NCI-H128 (cell line): ENCODE measurements at regions not wholly inside any gene's neighbourhood (a gene's known extent, or its start where the extent isn't known, plus 50 kb on each side); places are given as distances from the start of the nearest gene placed in this dataset.

Source experiments
- DNase-seq: peaks from one replicate; lab custom pipeline; 2025; ENCODE audit not compliant: unreplicated experiment; lab: John Stamatoyannopoulos, UW

DNA sequence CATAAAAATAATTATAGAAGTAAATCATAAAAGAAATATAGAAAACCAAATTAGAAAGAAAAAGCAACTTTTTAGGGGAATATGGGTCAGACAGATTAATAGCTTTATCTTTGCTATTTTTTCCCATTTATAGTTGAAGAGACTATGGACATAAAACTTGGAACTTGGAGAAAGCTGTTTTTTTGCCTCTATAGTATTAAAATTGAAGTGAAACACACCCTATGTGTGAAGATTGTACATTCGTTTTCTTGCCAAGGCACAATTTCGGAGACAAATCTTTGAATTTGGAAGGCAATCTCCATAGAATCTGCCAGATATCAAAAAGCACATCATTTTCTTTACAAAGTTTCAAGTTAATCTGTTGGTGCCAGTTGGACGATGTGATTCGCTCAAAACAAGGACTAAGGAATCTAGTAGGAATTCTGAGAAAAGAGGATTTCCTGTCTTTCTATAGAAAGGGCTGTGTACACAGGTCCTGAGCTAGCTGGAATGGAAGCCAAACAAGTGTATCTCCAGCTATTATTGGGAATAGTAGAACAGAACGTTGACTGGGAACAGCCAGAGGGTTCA lies 156.3 kb downstream of the SLC7A11 start:
- DNase-seq = no peak

- DNase-seq = no peak
These were observed 163.2 kb downstream of the SLC7A11 start for GRCh38 chr4:138078751-138079520.

DNA sequence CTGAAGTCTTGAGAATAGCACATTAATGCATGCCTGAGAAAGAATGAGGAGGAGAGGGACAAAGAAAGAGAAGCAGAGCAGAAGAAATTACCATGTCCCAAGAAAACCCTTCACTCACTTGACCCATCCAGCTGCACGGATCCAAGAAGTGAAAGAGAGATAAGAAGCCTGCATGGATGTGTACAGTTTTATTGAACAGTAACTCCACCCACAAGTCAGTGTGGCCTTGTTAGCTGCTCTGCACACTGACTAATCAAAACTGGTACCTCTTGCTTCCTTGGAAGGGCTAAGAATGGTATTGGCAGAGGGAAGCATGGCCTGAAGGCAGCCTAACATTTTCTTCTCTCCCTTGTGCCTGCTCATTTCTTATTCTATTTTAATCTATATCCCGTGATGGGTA lies 163.9 kb downstream of the SLC7A11 start:
- DNase-seq = no peak

DNA sequence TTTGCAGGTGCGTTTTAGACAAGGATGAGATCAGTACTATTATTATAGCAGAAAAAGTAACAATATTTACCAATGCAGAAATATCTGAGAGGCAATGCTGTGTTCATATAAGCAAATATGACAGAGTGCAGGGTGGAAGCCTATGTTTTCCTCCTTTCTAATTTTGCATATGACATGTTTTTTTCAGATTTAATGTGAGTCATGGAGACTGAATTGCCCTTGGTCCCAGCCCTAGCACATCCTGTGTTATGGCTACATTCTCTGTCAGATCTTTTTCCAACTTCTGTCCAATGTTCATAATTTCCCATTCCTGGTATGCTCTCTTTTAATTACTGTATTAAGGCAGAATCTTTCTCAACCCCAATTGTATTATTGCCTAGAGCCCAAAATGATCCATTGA lies 165.6 kb downstream of the SLC7A11 start:
- no peak for DNase-seq

- DNase-seq = no peak
These were observed 171.3 kb downstream of the SLC7A11 start for GRCh38 chr4:138070816-138071215.

DNA sequence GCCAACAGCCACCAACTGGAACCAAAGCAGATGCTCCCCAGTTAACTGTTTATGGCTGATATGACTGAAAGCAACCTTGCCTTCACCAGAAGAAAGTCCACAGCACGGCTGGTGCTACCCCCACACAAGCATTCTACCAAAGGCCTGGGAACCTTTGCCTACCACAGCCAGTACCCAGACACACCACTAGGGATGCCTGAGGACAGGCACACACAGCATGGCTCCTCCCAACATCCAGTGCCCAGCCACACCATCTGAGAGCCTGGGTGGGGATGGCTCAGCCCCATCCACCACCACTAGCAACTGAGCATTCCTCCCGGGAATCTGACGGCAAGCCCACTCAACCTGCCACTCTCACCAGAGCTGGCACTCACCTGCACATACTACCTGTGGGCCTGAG lies 178.6 kb downstream of the SLC7A11 start:
- DNase-seq = no peak

- no peak for DNase-seq
These were observed 179.2 kb downstream of the SLC7A11 start for GRCh38 chr4:138062929-138063328.

DNA sequence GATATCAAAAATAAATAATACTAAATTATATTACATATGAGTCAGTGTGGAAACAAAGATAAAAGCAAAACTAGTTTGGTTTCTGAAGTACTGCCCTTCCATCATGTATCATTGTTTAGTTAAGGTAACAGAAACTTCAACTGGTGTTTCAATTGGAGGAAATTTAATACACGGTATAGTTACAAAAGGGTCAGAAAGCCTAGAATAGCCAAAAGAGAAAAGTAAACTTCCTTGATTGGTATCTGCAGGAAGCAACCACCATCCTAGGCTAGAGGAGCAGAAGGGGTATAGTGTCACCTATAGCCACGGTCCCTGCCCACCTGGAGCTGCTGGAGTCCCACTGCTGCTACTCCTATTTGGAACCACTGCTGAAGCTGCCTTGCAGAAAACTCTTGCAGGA lies 185.6 kb downstream of the SLC7A11 start:
- DNase-seq = no peak

DNA sequence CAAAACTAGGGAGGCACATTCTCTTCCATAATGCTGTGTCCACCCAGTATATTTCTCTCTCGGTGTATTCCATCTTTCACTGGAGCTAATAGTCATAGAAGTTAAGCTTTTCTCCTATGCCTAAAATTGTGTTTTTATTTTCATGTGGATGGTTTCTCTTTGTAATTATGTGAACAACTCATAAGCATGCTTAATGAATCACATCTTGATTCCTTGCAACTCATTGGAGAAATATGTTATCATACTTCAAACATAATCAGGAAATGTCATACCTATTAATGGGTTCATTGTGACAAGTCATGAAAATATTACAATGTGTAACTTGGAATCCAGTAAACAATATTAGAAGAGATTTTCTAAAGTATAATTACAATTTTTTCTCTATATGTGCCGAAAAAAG lies 186.3 kb downstream of the SLC7A11 start:
- no peak for DNase-seq

DNA sequence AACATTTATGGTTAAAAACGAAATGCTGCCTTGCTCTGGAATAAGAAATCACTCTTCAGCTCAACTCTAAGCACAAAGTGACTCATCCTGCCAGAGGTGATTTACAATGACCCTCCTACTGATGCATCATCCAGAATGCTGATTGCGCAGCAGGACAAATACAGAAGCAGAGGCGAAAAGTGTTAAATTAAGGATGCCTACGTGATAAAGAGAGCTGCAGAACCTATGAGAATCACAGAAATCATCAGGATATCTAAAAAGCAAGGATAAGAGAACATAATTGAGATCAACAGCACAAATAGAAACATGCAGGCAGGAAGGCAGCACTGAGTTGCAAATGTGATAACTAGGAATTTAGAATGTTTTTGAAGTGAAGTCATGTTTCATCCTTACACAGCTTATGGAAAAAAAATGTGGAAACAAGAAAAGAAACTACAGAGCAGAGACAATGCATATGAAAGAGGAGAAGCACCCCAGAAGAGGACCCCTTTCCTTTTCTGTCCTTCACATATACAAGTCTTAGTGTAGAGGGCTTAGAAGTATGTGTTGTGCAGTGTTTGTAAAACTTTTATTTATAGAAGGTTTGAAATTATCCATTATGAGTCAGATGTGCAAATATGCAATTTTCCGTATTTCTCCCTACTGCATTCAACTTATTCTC lies 188.4 kb downstream of the SLC7A11 start:
- no peak for DNase-seq

DNA sequence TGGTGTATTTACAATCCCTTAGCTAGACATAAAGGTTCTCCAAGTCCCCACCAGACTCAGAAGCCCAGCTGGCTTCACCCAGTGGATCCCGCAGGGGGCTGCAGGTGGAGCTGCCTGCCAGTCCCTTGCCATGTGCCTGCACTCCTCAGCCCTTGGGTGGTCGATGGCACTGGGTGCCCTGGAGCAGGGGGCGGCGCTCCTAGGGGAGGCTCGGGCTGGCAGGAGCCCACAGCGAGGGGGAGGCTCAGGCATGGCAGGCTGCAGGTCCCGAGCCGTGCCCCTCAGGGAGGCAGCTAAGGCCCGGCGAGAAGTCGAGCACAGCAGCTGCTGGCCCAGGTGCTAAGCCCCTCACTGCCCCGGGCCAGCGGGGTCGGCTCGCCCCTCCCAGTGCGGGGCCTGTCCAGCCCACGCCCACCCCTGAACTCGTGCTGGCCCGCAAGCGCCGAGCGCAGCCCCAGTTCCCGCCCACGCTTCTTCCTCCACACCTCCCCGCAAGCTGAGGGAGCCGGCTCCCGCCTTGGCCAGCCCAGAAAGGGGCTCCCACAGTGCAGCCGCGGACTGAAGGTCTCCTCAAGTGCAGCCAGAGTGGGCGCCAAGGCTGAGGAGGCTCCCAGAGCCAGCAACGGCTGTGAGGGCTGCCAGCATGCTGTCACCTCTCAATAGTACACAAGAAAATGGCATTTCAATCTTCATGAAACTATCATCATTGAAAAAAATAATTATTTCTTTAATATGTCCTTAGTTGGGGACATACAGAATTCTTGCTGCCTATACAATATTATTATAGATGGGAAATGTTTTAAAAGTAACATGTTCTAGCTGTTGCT lies 189.1 kb downstream of the SLC7A11 start:
- no peak for DNase-seq

DNA sequence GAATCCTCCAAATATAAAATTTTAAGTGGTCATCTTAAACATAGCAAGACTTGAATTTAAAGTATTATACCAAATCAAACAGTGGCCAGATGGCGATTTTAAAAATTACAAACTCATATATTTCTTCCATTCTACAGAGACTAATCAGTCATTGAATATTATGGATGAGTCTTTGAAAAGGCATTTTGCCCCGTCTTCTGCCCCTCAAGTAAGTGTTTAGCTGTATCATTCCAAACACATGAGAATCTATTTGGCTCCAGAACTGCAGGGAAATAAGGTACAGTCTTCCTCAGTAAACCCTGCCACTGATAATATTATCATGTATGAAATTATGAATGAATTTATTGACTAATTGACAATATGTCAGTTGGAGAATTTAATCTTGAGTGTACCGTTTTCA lies 191.0 kb downstream of the SLC7A11 start:
- no peak for DNase-seq

DNA sequence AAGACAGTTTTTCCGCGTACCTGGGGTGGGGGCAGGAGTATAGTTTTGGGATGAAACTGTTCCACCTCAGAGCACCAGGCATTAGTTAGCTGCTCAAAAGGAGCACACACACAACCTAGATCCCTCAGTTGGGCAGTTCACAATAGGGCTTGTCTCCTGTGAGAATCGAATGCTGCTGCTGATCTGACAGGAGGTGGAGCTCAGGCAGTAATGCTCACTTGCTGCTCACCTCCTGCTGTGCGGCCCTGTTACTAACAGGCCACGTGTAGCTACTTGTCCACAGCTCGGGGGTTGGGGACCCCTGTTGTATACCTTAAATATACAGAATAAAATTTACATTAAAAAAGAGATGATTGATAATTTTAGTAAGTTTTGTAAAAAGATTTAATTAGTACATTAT lies 191.5 kb downstream of the SLC7A11 start:
- no peak for DNase-seq

DNA sequence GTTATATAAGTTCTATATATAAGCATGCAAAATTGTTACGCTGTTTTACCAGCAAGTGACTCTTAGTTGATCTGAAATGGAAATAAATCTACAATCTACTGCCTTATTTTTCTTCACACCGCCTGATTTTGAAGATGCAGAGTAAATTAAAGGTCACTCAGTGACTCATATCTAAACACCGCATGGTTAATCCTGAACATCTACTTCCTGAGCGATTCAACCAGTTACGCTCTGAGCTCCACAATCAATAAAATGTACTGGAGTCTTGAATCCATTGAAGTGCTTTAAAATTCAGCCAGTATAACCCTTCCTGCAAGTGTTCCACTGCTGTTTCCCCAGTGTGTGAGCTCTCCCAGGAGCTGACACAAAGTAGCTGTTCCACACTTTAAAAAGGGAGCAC lies 192.8 kb downstream of the SLC7A11 start:
- no peak for DNase-seq

DNA sequence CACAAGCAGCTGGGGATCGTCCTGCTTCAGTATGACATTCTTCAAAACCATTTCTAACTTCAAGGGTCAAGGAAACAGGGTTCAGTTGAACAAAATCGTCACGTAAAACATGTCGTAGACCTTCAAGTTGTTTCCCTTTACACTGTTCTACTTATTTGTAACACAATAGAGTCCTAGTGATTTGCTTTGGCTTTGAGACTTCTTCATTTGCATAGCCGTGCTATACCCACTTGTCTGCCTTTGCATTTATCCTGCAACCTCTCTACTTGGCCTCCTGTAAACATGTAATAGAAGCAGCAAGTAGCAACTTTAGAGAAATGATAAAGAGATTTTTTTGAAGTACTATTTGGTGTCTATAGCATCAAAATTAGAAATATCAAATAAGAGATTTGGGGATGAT lies 194.9 kb downstream of the SLC7A11 start:
- DNase-seq = no peak

DNA sequence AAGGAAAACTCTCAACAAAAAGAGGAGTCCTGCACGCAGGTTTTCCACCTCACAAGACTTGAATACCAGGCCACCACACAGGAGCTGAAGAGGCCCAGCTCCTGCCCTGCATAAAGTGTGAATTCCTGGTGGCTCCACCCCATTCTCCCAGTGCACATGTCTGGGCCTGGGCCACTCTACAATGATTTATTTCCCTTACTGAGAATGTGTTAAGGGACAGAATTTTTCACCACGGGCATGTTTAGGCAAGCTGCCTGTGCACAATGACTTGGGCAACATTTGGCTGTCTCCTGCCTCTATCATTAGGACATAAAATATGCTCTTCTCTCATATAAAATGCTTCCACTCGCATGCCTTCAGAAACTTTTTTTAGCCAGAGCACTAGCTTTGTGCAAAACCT lies 197.1 kb downstream of the SLC7A11 start:
- no peak for DNase-seq

DNA sequence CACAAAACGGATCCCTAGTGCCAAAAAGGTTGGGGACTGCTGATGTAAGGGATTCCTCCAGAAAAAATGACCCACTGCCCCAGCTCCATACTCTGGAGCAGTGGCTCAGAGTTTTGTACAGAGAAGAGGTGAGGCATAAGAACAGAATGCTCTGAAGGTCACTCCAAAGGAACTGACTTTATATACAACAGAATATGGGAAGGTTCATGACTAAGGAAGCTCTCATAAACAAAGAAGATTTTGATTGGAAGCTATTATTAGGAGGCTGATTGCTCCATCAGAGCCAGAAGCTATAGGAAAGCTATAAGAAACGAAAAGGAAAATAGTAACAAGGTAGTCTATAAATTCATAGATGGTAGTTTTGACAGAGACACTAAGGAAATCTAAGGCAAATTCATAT lies 203.1 kb downstream of the SLC7A11 start:
- DNase-seq = no peak

- no peak for DNase-seq
These were observed 204.5 kb downstream of the SLC7A11 start for GRCh38 chr4:138037696-138038095.

DNA sequence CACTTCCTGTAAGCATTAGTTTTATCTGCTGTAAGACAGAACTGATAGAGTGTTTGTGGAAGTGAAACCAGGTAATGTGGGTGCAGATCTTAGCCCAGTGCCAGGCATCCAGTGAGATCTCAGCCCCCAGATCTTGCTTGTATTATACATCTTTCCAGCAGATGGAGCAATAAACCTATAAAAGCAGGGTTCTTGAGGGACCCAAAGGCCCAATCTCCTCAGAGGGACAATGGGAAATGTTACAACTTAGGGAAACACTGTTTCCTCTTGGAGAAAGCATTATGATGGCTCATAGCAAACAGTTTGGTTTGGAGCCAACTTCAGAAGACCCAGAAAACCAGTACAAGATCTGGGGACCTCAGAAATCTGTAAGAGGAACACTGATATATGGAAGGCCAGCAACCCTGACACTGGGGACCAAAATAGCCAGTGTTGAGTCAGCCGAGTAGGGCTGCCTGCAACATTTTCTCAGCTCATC lies 206.3 kb downstream of the SLC7A11 start:
- no peak for DNase-seq

GRCh38 chr4:138034871-138035270 lies 207.3 kb downstream of the SLC7A11 start:
- no peak for DNase-seq

GRCh38 chr4:138032222-138032621 lies 209.9 kb downstream of the SLC7A11 start:
- no peak for DNase-seq
